GM21423 (cell line): ENCODE measurements at regions not wholly inside any gene's neighbourhood (a gene's known extent, or its start where the extent isn't known, plus 50 kb on each side); places are given as distances from the start of the nearest gene placed in this dataset.

Experiments
- ATAC-seq: cut with Tn5 transposase; IDR thresholded peaks from one replicate; pipeline ENCODE4 v1.9.1; 2021; ENCODE audit warnings: mild to moderate bottlenecking, moderate library complexity; ENCODE audit not compliant: unreplicated experiment

GRCh38 chr9:79988126-79988525, 416.4 kb downstream of the TLE4 start:
- ATAC-seq = no peak

- no peak for ATAC-seq
Observed at GRCh38 chr9:79986437-79986836, 414.7 kb downstream of the TLE4 start.

GRCh38 chr9:79985772-79986171, 414.0 kb downstream of the TLE4 start:
- ATAC-seq = no peak

- ATAC-seq = no peak
Observed at GRCh38 chr9:79985264-79985663, 413.5 kb downstream of the TLE4 start.

- no peak for ATAC-seq
Observed at GRCh38 chr9:79984429-79985067, 412.8 kb downstream of the TLE4 start.

GRCh38 chr9:79980432-79980831, 408.7 kb downstream of the TLE4 start:
- ATAC-seq = no peak

GRCh38 chr9:79977510-79978197, 405.9 kb downstream of the TLE4 start:
- no peak for ATAC-seq

GRCh38 chr9:79977074-79977435, 405.3 kb downstream of the TLE4 start:
- no peak for ATAC-seq

- no peak for ATAC-seq
Observed at GRCh38 chr9:79976257-79977073, 404.7 kb downstream of the TLE4 start.

- ATAC-seq = no peak
Observed at GRCh38 chr9:79975621-79976256, 404.0 kb downstream of the TLE4 start.

GRCh38 chr9:79974806-79975422, 403.1 kb downstream of the TLE4 start:
- ATAC-seq = no peak

GRCh38 chr9:79973627-79974026, 401.9 kb downstream of the TLE4 start:
- ATAC-seq = no peak

GRCh38 chr9:79970146-79970425, 398.3 kb downstream of the TLE4 start:
- no peak for ATAC-seq

- no peak for ATAC-seq
Observed at GRCh38 chr9:79969393-79970145, 397.8 kb downstream of the TLE4 start.

GRCh38 chr9:79968533-79968932, 396.8 kb downstream of the TLE4 start:
- ATAC-seq = no peak

- ATAC-seq = no peak
Observed at GRCh38 chr9:79962836-79963235, 391.1 kb downstream of the TLE4 start.

- no peak for ATAC-seq
Observed at GRCh38 chr9:79962150-79962549, 390.4 kb downstream of the TLE4 start.

- ATAC-seq = no peak
Observed at GRCh38 chr9:79955300-79955699, 383.5 kb downstream of the TLE4 start.

GRCh38 chr9:79953908-79954307, 382.1 kb downstream of the TLE4 start:
- no peak for ATAC-seq

- ATAC-seq = no peak
Observed at GRCh38 chr9:79952401-79952800, 380.6 kb downstream of the TLE4 start.

GRCh38 chr9:79946712-79947111, 374.9 kb downstream of the TLE4 start:
- ATAC-seq = no peak
